IMR-90 (cell line): ENCODE measurements at regions not wholly inside any gene's neighbourhood (a gene's known extent, or its start where the extent isn't known, plus 50 kb on each side); places are given as distances from the start of the nearest gene placed in this dataset.

Experiments
- ATAC-seq: fragments of 200-7000 bp; cut with Tn5 transposase; 2 replicates; pipeline ENCODE4 v1.9.1; 2020; ENCODE audit warnings: low read depth, mild to moderate bottlenecking, moderate library complexity
- BruUV-seq: library from RNA; stranded (reverse); fragments of 400-500 nt; replicated peaks from 2 replicates; lab custom pipeline; 2021; lab: Mats Ljungman, UMichigan
- CTCF ChIA-PET: fragments of 300-600 bp; formaldehyde crosslinking; extraction: SDS; loops from one replicate; lab custom pipeline; 2021; ENCODE audit warnings: antibody characterized with exemption; lab: Yijun Ruan, JAX
- POLR2A ChIA-PET: fragments of 300-600 bp; sonication (Branson Sonifier 250); formaldehyde crosslinking; loops from one replicate; lab custom pipeline; 2022; ENCODE audit warnings: antibody characterized with exemption; ENCODE audit not compliant: unreplicated experiment; lab: Charles Lee
- DNase-seq: peaks from one replicate; pipeline ENCODE4 v3.0.0; 2013
- H2AFZ ChIP-seq: replicated peaks from 2 replicates; pipeline ENCODE3; 2013; ENCODE audit warnings: low read length, mild to moderate bottlenecking; ENCODE audit not compliant: poor library complexity
- H2AK5ac ChIP-seq: 2 replicates; pipeline ENCODE4 v1.6.1; 2013; ENCODE audit warnings: low read depth, low read length, inconsistent platforms
- H2AK9ac ChIP-seq: replicated peaks from 2 replicates; pipeline ENCODE3; 2013; ENCODE audit warnings: mild to moderate bottlenecking, low read depth, low read length, moderate library complexity; ENCODE audit not compliant: poor library complexity
- H2BK120ac ChIP-seq: 2 replicates; pipeline ENCODE4 v1.6.1; 2013; ENCODE audit warnings: low read depth, low read length, inconsistent platforms
- H2BK15ac ChIP-seq: 3 replicates; pipeline ENCODE4 v1.6.1; 2013; ENCODE audit warnings: low read depth, low read length, inconsistent platforms
- H2BK20ac ChIP-seq: 2 replicates; pipeline ENCODE4 v1.6.1; 2013; ENCODE audit warnings: low read depth, mild to moderate bottlenecking, inconsistent platforms, low read length, moderate library complexity
- H2BK5ac ChIP-seq: 2 replicates; pipeline ENCODE4 v1.6.1; 2013; ENCODE audit warnings: mild to moderate bottlenecking, low read depth, low read length, inconsistent platforms; ENCODE audit not compliant: poor library complexity, severe bottlenecking
- H3K14ac ChIP-seq: replicated peaks from 2 replicates; pipeline ENCODE4 v1.6.1; 2013; ENCODE audit warnings: low read depth, low read length, inconsistent platforms
- H3K18ac ChIP-seq: 2 replicates; pipeline ENCODE4 v1.6.1; 2013; ENCODE audit warnings: low read depth, low read length, control low read depth
- H3K23ac ChIP-seq: 2 replicates; pipeline ENCODE4 v1.6.1; 2013; ENCODE audit warnings: low read depth, low read length, inconsistent platforms
- H3K27ac ChIP-seq: 2 replicates; pipeline ENCODE4 v1.5.1; 2013; ENCODE audit warnings: mild to moderate bottlenecking, control low read depth, low read length; ENCODE audit not compliant: insufficient read depth
- H3K27me3 ChIP-seq: 2 replicates; pipeline ENCODE4 v1.6.1; 2013; ENCODE audit warnings: low read length; ENCODE audit not compliant: control insufficient read depth, insufficient read depth
- H3K36me3 ChIP-seq: 2 replicates; pipeline ENCODE4 v1.6.1; 2013; ENCODE audit warnings: low read length, mixed read lengths; ENCODE audit not compliant: control insufficient read depth, insufficient read depth
- H3K4ac ChIP-seq: 2 replicates; pipeline ENCODE4 v1.6.1; 2013; ENCODE audit warnings: low read depth, low read length, inconsistent platforms
- H3K4me1 ChIP-seq: 2 replicates; pipeline ENCODE4 v1.6.1; 2013; ENCODE audit warnings: low read length, mixed read lengths; ENCODE audit not compliant: control insufficient read depth, insufficient read depth
- H3K4me2 ChIP-seq: 2 replicates; pipeline ENCODE4 v1.6.1; 2013; ENCODE audit warnings: low read depth, mild to moderate bottlenecking, control low read depth, low read length, moderate library complexity
- H3K4me3 ChIP-seq: 2 replicates; pipeline ENCODE4 v1.5.1; 2013; ENCODE audit warnings: low read depth, mild to moderate bottlenecking, control low read depth, low read length, moderate library complexity; ENCODE audit not compliant: insufficient read depth
- H3K56ac ChIP-seq: 2 replicates; pipeline ENCODE4 v1.6.1; 2013; ENCODE audit warnings: low read length, inconsistent platforms; ENCODE audit not compliant: insufficient read depth; ENCODE audit errors: extremely low read depth
- H3K79me1 ChIP-seq, 2 experiments: 2 replicates each; pipeline ENCODE4 v1.6.1; 2013; ENCODE audit warnings: low read length in 2 of 2, inconsistent platforms in 1 of 2, low read depth in 1 of 2
- H3K9ac ChIP-seq: 2 replicates; pipeline ENCODE4 v1.6.1; 2013; ENCODE audit warnings: low read depth, low read length, control low read depth
- H3K9me1 ChIP-seq: 2 replicates; pipeline ENCODE4 v1.6.1; 2013; ENCODE audit warnings: low read length, inconsistent platforms; ENCODE audit not compliant: insufficient read depth
- H3K9me3 ChIP-seq: 2 replicates; pipeline ENCODE4 v1.6.1; 2013; ENCODE audit warnings: low read length; ENCODE audit not compliant: control insufficient read depth, insufficient read depth
- H4K20me1 ChIP-seq: 2 replicates; pipeline ENCODE4 v1.6.1; 2013; ENCODE audit warnings: low read length, inconsistent platforms; ENCODE audit not compliant: insufficient read depth
- H4K5ac ChIP-seq: 2 replicates; pipeline ENCODE4 v1.6.1; 2013; ENCODE audit warnings: mild to moderate bottlenecking, low read depth, low read length, control low read depth
- H4K8ac ChIP-seq, 2 experiments: 2 replicates each; pipeline ENCODE4 v1.6.1; 2013; ENCODE audit warnings: low read depth in 2 of 2, low read length in 2 of 2, control low read depth in 1 of 2, inconsistent platforms in 1 of 2
- H4K91ac ChIP-seq: 2 replicates; pipeline ENCODE4 v1.6.1; 2013; ENCODE audit warnings: low read depth, low read length, inconsistent platforms; ENCODE audit not compliant: insufficient read depth
- BHLHE40 ChIP-seq: fragments of 150-350 bp; IDR thresholded peaks from 2 replicates; pipeline ENCODE4 v1.6.1; 2016; ENCODE audit warnings: mild to moderate bottlenecking, low read depth, low read length
- CEBPB ChIP-seq: IDR thresholded peaks from 2 replicates; pipeline ENCODE4 v1.6.1; 2012; ENCODE audit warnings: low read depth, low read length, improper control_type of control experiment
- CHD1 ChIP-seq: IDR thresholded peaks from 2 replicates; pipeline ENCODE4 v1.6.1; 2012; ENCODE audit warnings: low read depth, low read length, improper control_type of control experiment
- RAD21 ChIP-seq: IDR thresholded peaks from 2 replicates; pipeline ENCODE4 v1.6.1; 2012; ENCODE audit warnings: low read length, improper control_type of control experiment
- SMC3 ChIP-seq: fragments of 150-350 bp; IDR thresholded peaks from 2 replicates; pipeline ENCODE4 v1.6.1; 2016; ENCODE audit warnings: low read depth, mild to moderate bottlenecking, antibody characterized with exemption, low read length, moderate library complexity
- USF2 ChIP-seq: fragments of 150-350 bp; IDR thresholded peaks from 2 replicates; pipeline ENCODE4 v1.6.1; 2017; ENCODE audit warnings: mild to moderate bottlenecking, antibody characterized with exemption, low read length, low read depth
- WGBS, 2 experiments: methylation state at CpG; one replicate each; pipeline versions ENCODE4 v1.1.5 to v1.1.7; 2013; ENCODE audit warnings: missing lambda C conversion rate in 2 of 2; ENCODE audit not compliant: insufficient read length in 1 of 2; ENCODE audit errors: extremely low coverage in 2 of 2; 5-methylcytosine and 5-hydroxymethylcytosine counted together
- dilution Hi-C: fragments of 300-500 bp; cut with HindIII; formaldehyde crosslinking; loops from one replicate; pipeline ENCODE4 v1.14.3; 2018; ENCODE audit warnings: low sequenced_read_pairs; ENCODE audit not compliant: unreplicated experiment
- in situ Hi-C: fragments of 300-500 bp; cut with MboI; formaldehyde crosslinking; loops from 3 replicates; pipeline ENCODE4 v1.14.3; 2019; ENCODE audit warnings: low sequenced_read_pairs, inconsistent platforms, mixed read lengths
- intact Hi-C: fragments of 100-400 bp; cut with micrococcal nuclease; formaldehyde crosslinking; loops from 2 replicates; pipeline ENCODE4 v1.10.0; 2022

GRCh38 chr16:64857411-64857810 lies 264.5 kb downstream of the CDH11 start:
- Histone ChIP-seq H3K4me1 (peaks cover 1% of the 10 kb centered on the region; the same call in 1 of the 2 replicates), H4K8ac (no peak overlapping the region), H2BK15ac (peak overlapping the region; percentile 34; the same call in 1 of the 3 replicates), H2AK9ac (no peak overlapping the region), H2BK5ac (peak overlapping the region; percentile 3), H4K5ac (peak overlapping the region; percentile 1; the same call in 1 of the 2 replicates), H3K4ac (peak overlapping the region; percentile 15; the same call in 1 of the 2 replicates), H3K4me3 (no peak overlapping the region), H3K56ac (no peak overlapping the region), H3K14ac (0 out of 2 replicates have a peak overlapping the region, but pooled peaks have one; percentile 40), H4K20me1 (no peaks in the 10 kb centered on the region), H2AFZ (no peak overlapping the region), H3K9ac (no peak overlapping the region), H2AK5ac (no peak overlapping the region), H3K23ac (no peak overlapping the region; the same call in 1 of the 2 replicates), H2BK120ac (no peak overlapping the region; the same call in 1 of the 2 replicates), H2BK20ac (peak overlapping the region; percentile 33; the same call in 1 of the 2 replicates), H3K9me1 (peaks cover 4% of the 10 kb centered on the region), H3K27ac (no peak overlapping the region), H3K18ac (peak overlapping the region; percentile 20; the same call in 1 of the 2 replicates), H3K9me3 (no peaks in the 10 kb centered on the region), H3K27me3 (no peaks in the 10 kb centered on the region), H3K4me2 (no peak overlapping the region), H3K36me3 (no peaks in the 10 kb centered on the region), H3K79me1 (no peaks in the 10 kb centered on the region), H4K91ac (peak overlapping the region; percentile 24; the same call in 1 of the 2 replicates)
- ATAC-seq (no peak), DNase-seq (no peak)
- intact Hi-C loops = no loop called here
- TF ChIP-seq CHD1 (no peak), USF2 (no peak), SMC3 (no peak), RAD21 (no peak), BHLHE40 (no peak), CEBPB (peak; percentile 20; the same call in 1 of the 2 replicates)
- ChIA-PET CTCF (interaction anchor here (0.6 to 0.8 kb wide), 2 partner anchors 14 to 235 kb away, joined by 3 read pairs; no protein-coding TSS in a partner anchor), POLR2A (no interaction called here)
- in situ Hi-C loops = no loop called here
- 100% methylated on average over 1 of the region's 2 CpGs; no CpG with 5 or more reads in 1 of the 2 experiments for WGBS, 2 experiments
- dilution Hi-C loops = no loop called here
- no TSS peak for BruUV-seq
